Body of pancreas (tissue), 4 donors: ENCODE measurements at regions not wholly inside any gene's neighbourhood (a gene's known extent, or its start where the extent isn't known, plus 50 kb on each side); places are given as distances from the start of the nearest gene placed in this dataset.

Source experiments
- ATAC-seq: fragments of 150-250 bp; one replicate; pipeline ENCODE4 v1.9.1; 2016
- DNase-seq, 4 donors: peaks; one replicate each; pipeline ENCODE4 v3.0.0-alpha.2; 2019
- H3K27ac ChIP-seq, 4 donors: fragments of 200-600 bp; sonication (generic); 1 replicate in 3 of 4; 2 replicates in 1 of 4; pipeline versions ENCODE4 v1.5.1 to v1.6.1; 2016 to 2019; ENCODE audit warnings: mild to moderate bottlenecking in 1 of 4, mixed read lengths in 1 of 4, moderate library complexity in 1 of 4
- H3K27me3 ChIP-seq, 2 donors: fragments of 200-600 bp; sonication (generic); one replicate each; pipeline ENCODE4 v1.6.0; 2016; ENCODE audit warnings: mild to moderate bottlenecking in 1 of 2
- H3K36me3 ChIP-seq, 2 donors: fragments of 200-600 bp; sonication (generic); replicated peaks in 1 of 2; 2 replicates each; pipeline ENCODE4 v1.5.1; 2016; ENCODE audit warnings: low read depth in 2 of 2; ENCODE audit not compliant: insufficient read depth in 1 of 2
- H3K4me1 ChIP-seq: fragments of 200-600 bp; sonication (generic); one replicate; pipeline ENCODE4 v1.6.0; 2016
- H3K4me3 ChIP-seq, 2 donors: fragments of 200-600 bp; sonication (generic); 1 replicate in 1 of 2; 2 replicates in 1 of 2; pipeline ENCODE4 v1.5.1; 2016 to 2019
- H3K9me3 ChIP-seq, 3 donors: fragments of 200-600 bp; sonication (generic); 1 replicate in 2 of 3; 2 replicates in 1 of 3; pipeline ENCODE4 v1.5.1; 2016
- POLR2A ChIP-seq, 3 donors: fragments of 450-650 bp; IDR thresholded peaks; one replicate each; pipeline ENCODE4 v1.6.1; 2016; ENCODE audit warnings: antibody characterized with exemption in 3 of 3, mild to moderate bottlenecking in 2 of 3
- WGBS, 2 donors: methylation state at CpG; one replicate each; pipeline ENCODE4 v1.1.5; 2017; 5-methylcytosine and 5-hydroxymethylcytosine counted together
- intact Hi-C: fragments of 100-400 bp; cut with DNase I; formaldehyde crosslinking; loops from one replicate; pipeline ENCODE4 v1.15.1; 2023
- TF ChIP-seq, protein P1 (sequence below), 7 experiments: fragments of 450-650 bp in 4 of 7; fragments of 200-600 bp in 3 of 7; sonication (generic) in 3 of 7; IDR thresholded peaks; one replicate each; pipeline ENCODE4 v1.5.1; 2016 to 2019; ENCODE audit warnings: antibody characterized with exemption in 7 of 7

GRCh38 chr15:38028869-38029268 is 94.4 kb downstream of the TMCO5A start:
- Histone ChIP-seq H3K4me1 (no peaks in the 10 kb centered on the region), H3K36me3 (no peaks in the 10 kb centered on the region), H3K27ac (no peak overlapping the region), H3K27me3 (no peaks in the 10 kb centered on the region), H3K9me3 (no peaks in the 10 kb centered on the region), H3K4me3 (no peak overlapping the region)
- intact Hi-C loops = no loop called here
- TF ChIP-seq, protein P1, sequence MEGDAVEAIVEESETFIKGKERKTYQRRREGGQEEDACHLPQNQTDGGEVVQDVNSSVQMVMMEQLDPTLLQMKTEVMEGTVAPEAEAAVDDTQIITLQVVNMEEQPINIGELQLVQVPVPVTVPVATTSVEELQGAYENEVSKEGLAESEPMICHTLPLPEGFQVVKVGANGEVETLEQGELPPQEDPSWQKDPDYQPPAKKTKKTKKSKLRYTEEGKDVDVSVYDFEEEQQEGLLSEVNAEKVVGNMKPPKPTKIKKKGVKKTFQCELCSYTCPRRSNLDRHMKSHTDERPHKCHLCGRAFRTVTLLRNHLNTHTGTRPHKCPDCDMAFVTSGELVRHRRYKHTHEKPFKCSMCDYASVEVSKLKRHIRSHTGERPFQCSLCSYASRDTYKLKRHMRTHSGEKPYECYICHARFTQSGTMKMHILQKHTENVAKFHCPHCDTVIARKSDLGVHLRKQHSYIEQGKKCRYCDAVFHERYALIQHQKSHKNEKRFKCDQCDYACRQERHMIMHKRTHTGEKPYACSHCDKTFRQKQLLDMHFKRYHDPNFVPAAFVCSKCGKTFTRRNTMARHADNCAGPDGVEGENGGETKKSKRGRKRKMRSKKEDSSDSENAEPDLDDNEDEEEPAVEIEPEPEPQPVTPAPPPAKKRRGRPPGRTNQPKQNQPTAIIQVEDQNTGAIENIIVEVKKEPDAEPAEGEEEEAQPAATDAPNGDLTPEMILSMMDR (IDR thresholded peaks at IDR 0.05) = no peak
- no peak for TF ChIP-seq POLR2A (IDR thresholded peaks at IDR 0.05)
- DNase-seq = no peak
- WGBS, 2 donors = 45 to 63% methylated on average over 2 of the region's 2 CpGs
- no peak for ATAC-seq

- no peak for ATAC-seq
- H3K36me3 ChIP-seq = no peaks in the 10 kb centered on the region
Observed at GRCh38 chr15:38029736-38030135, 95.3 kb downstream of the TMCO5A start.

GRCh38 chr15:38030609-38031008 is 96.2 kb downstream of the TMCO5A start:
- Histone ChIP-seq H3K36me3 (no peaks in the 10 kb centered on the region), H3K4me3 (no peak overlapping the region), H3K27me3 (no peaks in the 10 kb centered on the region), H3K9me3 (no peaks in the 10 kb centered on the region), H3K4me1 (no peaks in the 10 kb centered on the region), H3K27ac (no peak overlapping the region)
- ATAC-seq = no peak
- intact Hi-C loops = no loop called here
- TF ChIP-seq POLR2A (IDR thresholded peaks at IDR 0.05) = no peak
- TF ChIP-seq, protein P1 (IDR thresholded peaks at IDR 0.05) = no peak
- no peak for DNase-seq
- WGBS, 2 donors = 70 to 72% methylated on average over 4 of the region's 4 CpGs

More at GRCh38 chr15:38029736-38030135, 95.3 kb downstream of the TMCO5A start:
- Histone ChIP-seq H3K4me1 (no peaks in the 10 kb centered on the region), H3K27me3 (no peaks in the 10 kb centered on the region), H3K9me3 (no peaks in the 10 kb centered on the region), H3K27ac (no peak overlapping the region), H3K4me3 (no peak overlapping the region)
- no peak for DNase-seq
- TF ChIP-seq, protein P1 (IDR thresholded peaks at IDR 0.05) = no peak
- TF ChIP-seq POLR2A (IDR thresholded peaks at IDR 0.05) = no peak
- WGBS, 2 donors = 52 to 61% methylated on average over 3 of the region's 3 CpGs
- intact Hi-C loops = no loop called here

GRCh38 chr15:38035701-38036100 is 101.3 kb downstream of the TMCO5A start:
- WGBS, 2 donors = 63 to 75% methylated on average over 2 of the region's 2 CpGs
- ATAC-seq (no peak), DNase-seq (no peak)
- intact Hi-C loops = no loop called here
- H3K4me3 ChIP-seq = no peak overlapping the region
- TF ChIP-seq, protein P1 (IDR thresholded peaks at IDR 0.05) = no peak
- no peak for TF ChIP-seq POLR2A (IDR thresholded peaks at IDR 0.05)
- H3K9me3 ChIP-seq = no peaks in the 10 kb centered on the region
- no peak overlapping the region for H3K27ac ChIP-seq
- no peaks in the 10 kb centered on the region for H3K4me1 ChIP-seq
- no peaks in the 10 kb centered on the region for H3K36me3 ChIP-seq
- no peaks in the 10 kb centered on the region for H3K27me3 ChIP-seq

GRCh38 chr15:38036790-38037338 is 102.4 kb downstream of the TMCO5A start:
- H3K27me3 ChIP-seq = no peaks in the 10 kb centered on the region
- H3K4me3 ChIP-seq = no peak overlapping the region
- intact Hi-C loops = no loop called here
- DNase-seq (no peak), ATAC-seq (no peak)
- no peaks in the 10 kb centered on the region for H3K4me1 ChIP-seq
- H3K9me3 ChIP-seq = no peaks in the 10 kb centered on the region
- TF ChIP-seq, protein P1 (IDR thresholded peaks at IDR 0.05) = no peak
- no peak overlapping the region for H3K27ac ChIP-seq
- H3K36me3 ChIP-seq = no peaks in the 10 kb centered on the region
- WGBS, 2 donors = 36 to 44% methylated on average over 3 of the region's 3 CpGs
